Activated CD8-positive, alpha-beta T cell treated with anti-CD3 and anti-CD28 coated beads for 36 hours (primary cell): ENCODE measurements at regions not wholly inside any gene's neighbourhood (a gene's known extent, or its start where the extent isn't known, plus 50 kb on each side); places are given as distances from the start of the nearest gene placed in this dataset.
"Not testable (repeated sequence)": the region's sequence is repeated elsewhere in the genome, so short reads cannot be mapped to it uniquely, and the experiment has no call there.

Experiments
- ATAC-seq: fragments of 200-7000 bp; cut with Tn5 transposase; one replicate; pipeline ENCODE4 v1.10.0; 2021; ENCODE audit warnings: mild to moderate bottlenecking, moderate library complexity
- CTCF ChIA-PET: fragments of 350-600 bp; sonication (Branson Sonifier 250); formaldehyde crosslinking; loops from one replicate; lab custom pipeline; 2021; ENCODE audit warnings: antibody characterized with exemption; lab: Charles Lee
- POLR2A ChIA-PET: fragments of 350-600 bp; sonication (Branson Sonifier 250); formaldehyde crosslinking; loops from one replicate; lab custom pipeline; 2021; ENCODE audit warnings: antibody characterized with exemption; lab: Charles Lee
- DNase-seq: peaks from one replicate; pipeline ENCODE4 v3.0.0-alpha.2; 2020
- H3K27ac Mint-ChIP-seq: one replicate; pipeline ENCODE4 v1.8.0; 2021; ENCODE audit warnings: mild to moderate bottlenecking, mixed read lengths
- H3K27me3 Mint-ChIP-seq: one replicate; pipeline ENCODE4 v1.8.0; 2021; ENCODE audit warnings: mixed read lengths
- H3K36me3 Mint-ChIP-seq: one replicate; pipeline ENCODE4 v1.8.0; 2021; ENCODE audit warnings: low read depth, mixed read lengths
- H3K4me1 Mint-ChIP-seq: one replicate; pipeline ENCODE4 v1.8.0; 2021; ENCODE audit warnings: low read depth, mixed read lengths
- H3K4me3 Mint-ChIP-seq: one replicate; pipeline ENCODE4 v1.8.0; 2021; ENCODE audit warnings: mild to moderate bottlenecking, moderate library complexity, mixed read lengths
- H3K9me3 Mint-ChIP-seq: one replicate; pipeline ENCODE4 v1.8.0; 2021; ENCODE audit warnings: mixed read lengths
- intact Hi-C: fragments of 100-400 bp; cut with micrococcal nuclease; formaldehyde crosslinking; loops from one replicate; pipeline ENCODE4 v1.10.0; 2022
- TF ChIP-seq, protein P1 (sequence below): fragments of 200-600 bp; IDR thresholded peaks from one replicate; pipeline ENCODE4 v1.8.0; 2022; ENCODE audit warnings: antibody characterized with exemption, mild to moderate bottlenecking

DNA sequence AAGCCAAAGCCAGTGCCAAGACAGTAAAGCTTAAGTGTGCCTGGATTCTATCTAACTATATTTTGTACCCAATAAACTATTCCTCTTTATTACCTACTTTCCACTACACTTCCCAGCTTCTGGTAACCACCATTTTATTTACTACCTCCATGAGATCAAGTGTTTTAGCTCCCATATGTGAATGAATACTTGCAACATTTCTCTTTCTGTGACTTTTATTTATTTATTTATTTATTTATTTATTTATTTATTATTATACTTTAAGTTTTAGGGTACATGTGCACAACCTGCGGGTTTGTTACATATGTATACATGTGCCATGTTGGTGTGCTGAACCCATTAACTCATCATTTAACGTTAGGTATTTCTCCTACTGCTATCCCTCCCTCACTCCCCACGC lies 582.1 kb downstream of the AMY1C start:
- Mint-ChIP-seq H3K4me1 (no peaks in the 10 kb centered on the region), H3K27me3 (no peaks in the 10 kb centered on the region), H3K27ac (no peak overlapping the region), H3K9me3 (peaks cover 24% of the 10 kb centered on the region), H3K36me3 (no peaks in the 10 kb centered on the region), H3K4me3 (no peak overlapping the region)
- TF ChIP-seq, protein P1, sequence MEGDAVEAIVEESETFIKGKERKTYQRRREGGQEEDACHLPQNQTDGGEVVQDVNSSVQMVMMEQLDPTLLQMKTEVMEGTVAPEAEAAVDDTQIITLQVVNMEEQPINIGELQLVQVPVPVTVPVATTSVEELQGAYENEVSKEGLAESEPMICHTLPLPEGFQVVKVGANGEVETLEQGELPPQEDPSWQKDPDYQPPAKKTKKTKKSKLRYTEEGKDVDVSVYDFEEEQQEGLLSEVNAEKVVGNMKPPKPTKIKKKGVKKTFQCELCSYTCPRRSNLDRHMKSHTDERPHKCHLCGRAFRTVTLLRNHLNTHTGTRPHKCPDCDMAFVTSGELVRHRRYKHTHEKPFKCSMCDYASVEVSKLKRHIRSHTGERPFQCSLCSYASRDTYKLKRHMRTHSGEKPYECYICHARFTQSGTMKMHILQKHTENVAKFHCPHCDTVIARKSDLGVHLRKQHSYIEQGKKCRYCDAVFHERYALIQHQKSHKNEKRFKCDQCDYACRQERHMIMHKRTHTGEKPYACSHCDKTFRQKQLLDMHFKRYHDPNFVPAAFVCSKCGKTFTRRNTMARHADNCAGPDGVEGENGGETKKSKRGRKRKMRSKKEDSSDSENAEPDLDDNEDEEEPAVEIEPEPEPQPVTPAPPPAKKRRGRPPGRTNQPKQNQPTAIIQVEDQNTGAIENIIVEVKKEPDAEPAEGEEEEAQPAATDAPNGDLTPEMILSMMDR: no peak
- POLR2A ChIA-PET: no interaction called here
- intact Hi-C loops: no loop called here
- CTCF ChIA-PET: no interaction called here
- DNase-seq: no peak
- no peak for ATAC-seq

DNA sequence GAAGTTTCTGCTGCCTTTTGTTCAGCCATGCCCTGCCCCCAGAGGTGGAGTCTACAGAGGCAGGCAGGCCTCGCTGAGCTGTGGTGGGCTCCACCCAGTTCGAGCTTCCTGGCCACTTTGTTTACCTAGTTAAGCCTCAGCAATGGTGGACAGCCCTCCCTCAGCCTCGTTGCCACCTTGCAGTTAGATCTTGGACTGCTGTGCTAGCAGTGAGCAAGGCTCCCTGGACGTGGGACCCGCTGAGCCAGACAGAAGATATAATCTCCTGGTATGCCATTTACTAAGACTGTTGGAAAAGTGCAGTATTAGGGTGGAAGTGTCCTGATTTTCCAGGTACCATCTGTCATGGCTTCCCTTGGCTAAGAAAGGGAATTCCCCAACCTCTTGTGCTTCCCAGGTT lies 588.2 kb downstream of the AMY1C start:
- H3K36me3 Mint-ChIP-seq, POLR2A ChIA-PET, CTCF ChIA-PET, H3K4me3 Mint-ChIP-seq, DNase-seq, H3K4me1 Mint-ChIP-seq, H3K27ac Mint-ChIP-seq, ATAC-seq, H3K27me3 Mint-ChIP-seq, intact Hi-C loops: not testable (repeated sequence)
- peaks cover 36% of the 10 kb centered on the region for H3K9me3 Mint-ChIP-seq

DNA sequence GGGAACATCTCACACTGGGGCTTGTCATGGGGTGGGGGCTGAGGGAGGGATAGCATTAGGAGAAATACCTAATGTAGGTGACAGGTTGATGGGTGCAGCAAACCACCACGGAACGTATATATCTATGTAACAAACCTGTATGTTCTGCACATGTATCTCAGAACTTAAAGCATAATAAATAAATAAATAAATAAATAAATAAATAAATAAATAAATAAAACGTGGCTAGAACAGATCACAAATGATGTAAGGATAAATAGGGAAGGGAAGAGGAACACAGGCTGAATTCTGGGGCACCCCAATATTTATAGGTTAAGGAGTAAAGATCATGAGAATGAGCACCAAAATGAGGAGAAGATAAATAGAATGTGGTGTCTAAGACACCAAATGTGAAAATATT lies 592.2 kb downstream of the AMY1C start:
- no peaks in the 10 kb centered on the region for H3K4me1 Mint-ChIP-seq
- POLR2A ChIA-PET: no interaction called here
- DNase-seq: no peak
- no peak overlapping the region for H3K27ac Mint-ChIP-seq
- H3K36me3 Mint-ChIP-seq: no peaks in the 10 kb centered on the region
- peaks cover 28% of the 10 kb centered on the region for H3K9me3 Mint-ChIP-seq
- intact Hi-C loops: no loop called here
- H3K4me3 Mint-ChIP-seq: no peak overlapping the region
- ATAC-seq: no peak
- CTCF ChIA-PET: no interaction called here
- no peaks in the 10 kb centered on the region for H3K27me3 Mint-ChIP-seq
- TF ChIP-seq, protein P1: no peak

DNA sequence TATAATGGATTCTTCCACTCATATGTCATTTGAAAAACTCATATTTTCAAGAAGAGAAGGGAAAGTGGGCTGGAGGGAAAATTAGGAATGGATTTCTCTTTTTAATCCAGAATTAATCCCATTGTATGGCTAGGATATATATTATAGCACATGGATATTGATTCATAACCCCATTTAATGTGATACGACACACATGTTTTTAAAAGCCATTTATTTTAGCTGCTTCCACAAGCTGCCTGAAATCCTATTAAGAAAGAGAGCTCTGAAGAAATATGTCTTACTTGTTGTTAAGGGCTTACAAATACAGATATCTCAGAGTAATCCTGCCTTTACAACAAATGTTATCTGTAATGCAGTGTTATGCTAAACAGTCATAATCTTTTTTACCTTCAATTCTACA lies 598.6 kb downstream of the AMY1C start:
- no peak for DNase-seq
- Mint-ChIP-seq H3K4me3 (no peak overlapping the region), H3K27me3 (no peaks in the 10 kb centered on the region), H3K27ac (no peak overlapping the region), H3K36me3 (no peaks in the 10 kb centered on the region), H3K4me1 (no peaks in the 10 kb centered on the region), H3K9me3 (peaks cover 11% of the 10 kb centered on the region)
- POLR2A ChIA-PET: no interaction called here
- intact Hi-C loops: no loop called here
- CTCF ChIA-PET: no interaction called here
- ATAC-seq: no peak
- TF ChIP-seq, protein P1: no peak

DNA sequence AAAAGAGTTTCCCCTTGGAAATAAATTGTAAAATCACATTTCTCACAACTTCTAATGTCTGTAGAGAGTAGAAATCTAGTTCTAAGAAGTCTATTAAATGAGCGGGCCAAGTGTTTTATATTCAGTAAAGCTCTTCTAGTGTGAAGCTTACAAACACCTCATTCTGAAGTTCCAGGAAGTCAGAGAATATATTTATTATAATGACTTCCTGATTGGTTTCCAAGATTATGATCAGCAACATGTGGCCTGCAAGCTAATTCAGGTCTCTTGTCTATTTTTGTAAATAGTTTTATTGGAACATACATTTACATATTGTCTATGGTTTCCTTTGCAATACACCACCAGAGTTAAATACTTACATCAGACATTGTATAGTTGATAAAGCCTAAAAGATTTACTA lies 603.9 kb downstream of the AMY1C start:
- Mint-ChIP-seq H3K9me3 (peaks cover 7% of the 10 kb centered on the region), H3K4me1 (no peaks in the 10 kb centered on the region), H3K4me3 (no peak overlapping the region), H3K36me3 (no peaks in the 10 kb centered on the region), H3K27ac (no peak overlapping the region), H3K27me3 (no peaks in the 10 kb centered on the region)
- ChIA-PET POLR2A (no interaction called here), CTCF (no interaction called here)
- DNase-seq (no peak), ATAC-seq (no peak)
- TF ChIP-seq, protein P1: no peak
- intact Hi-C loops: no loop called here

DNA sequence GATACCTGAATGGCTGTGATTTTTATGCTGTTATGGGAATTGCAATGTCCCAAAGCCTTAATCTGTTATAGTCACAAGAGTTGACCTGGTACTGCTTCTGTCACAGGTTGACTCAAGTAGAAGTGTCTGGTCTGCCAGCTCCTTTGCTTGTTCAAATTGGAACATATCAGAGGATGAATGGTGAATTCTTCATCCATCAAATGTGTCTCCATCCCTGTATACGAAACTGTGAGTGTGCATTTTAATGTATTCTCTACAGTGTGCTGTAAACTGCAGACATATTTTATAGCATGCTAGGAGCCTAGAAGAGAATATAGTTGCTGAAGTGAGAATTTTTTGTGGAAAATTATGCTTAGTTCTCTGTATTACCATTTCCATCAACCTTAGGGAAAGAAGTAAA lies 608.4 kb downstream of the AMY1C start:
- DNase-seq (no peak), ATAC-seq (no peak)
- Mint-ChIP-seq H3K27me3 (no peaks in the 10 kb centered on the region), H3K27ac (no peak overlapping the region), H3K9me3 (peaks cover 5% of the 10 kb centered on the region), H3K4me1 (no peaks in the 10 kb centered on the region), H3K36me3 (no peaks in the 10 kb centered on the region), H3K4me3 (no peak overlapping the region)
- POLR2A ChIA-PET: no interaction called here
- intact Hi-C loops: no loop called here
- CTCF ChIA-PET: no interaction called here
- TF ChIP-seq, protein P1: no peak
